Endothelial cell of umbilical vein (primary cell): ENCODE measurements at regions not wholly inside any gene's neighbourhood (a gene's known extent, or its start where the extent isn't known, plus 50 kb on each side); places are given as distances from the start of the nearest gene placed in this dataset.

ENCODE experiments used
- BruUV-seq: library from RNA; stranded (reverse); fragments of 400-500 nt; replicated peaks from 2 replicates; lab custom pipeline; 2021; lab: Mats Ljungman, UMichigan
- CTCF ChIA-PET: fragments of 300-600, 350-600 bp; sonication (Branson Sonifier 250); formaldehyde crosslinking; loops from one replicate; lab custom pipeline; 2021; ENCODE audit warnings: antibody characterized with exemption, inconsistent platforms; lab: Charles Lee
- POLR2A ChIA-PET: fragments of 300-600, 350-600 bp; sonication (Branson Sonifier 250); formaldehyde crosslinking; loops from one replicate; lab custom pipeline; 2021; ENCODE audit warnings: antibody characterized with exemption, inconsistent platforms; lab: Charles Lee
- DNase-seq: peaks from one replicate; pipeline ENCODE4 v3.0.0-alpha.2; 2011; ENCODE audit warnings: low read depth, low spot score
- FAIRE-seq: peaks from 2 replicates; lab custom pipeline; 2011; peaks lifted over from hg19 to GRCh38; lab: Jason Lieb, UNC
- H2AFZ ChIP-seq: 2 replicates; pipeline ENCODE4 v1.6.0; 2012; ENCODE audit warnings: low read depth, low read length, control low read depth, inconsistent platforms
- H3K27ac ChIP-seq: 2 replicates; pipeline ENCODE4 v1.5.1; 2011; ENCODE audit warnings: low read depth, mild to moderate bottlenecking, control low read depth, low read length, moderate library complexity; ENCODE audit not compliant: insufficient read depth
- H3K27me3 ChIP-seq, 2 experiments: 2 replicates each; pipeline versions ENCODE4 v1.6.0 to v1.6.1; 2011; ENCODE audit warnings: low read length in 2 of 2, mixed read lengths in 1 of 2; ENCODE audit not compliant: control insufficient read depth in 2 of 2, insufficient read depth in 2 of 2
- H3K36me3 ChIP-seq, 2 experiments: 2 replicates in 1 of 2; 3 replicates in 1 of 2; pipeline ENCODE4 v1.5.1; 2011; ENCODE audit warnings: low read length in 2 of 2, mild to moderate bottlenecking in 1 of 2, moderate library complexity in 1 of 2; ENCODE audit not compliant: control insufficient read depth in 2 of 2, insufficient read depth in 2 of 2; ENCODE audit errors: extremely low read depth in 1 of 2
- H3K4me1 ChIP-seq: 3 replicates; pipeline ENCODE4 v1.5.1; 2011; ENCODE audit warnings: mild to moderate bottlenecking, low read length; ENCODE audit not compliant: control insufficient read depth, insufficient read depth; ENCODE audit errors: extremely low read depth
- H3K4me2 ChIP-seq: 2 replicates; pipeline ENCODE4 v1.6.1; 2011; ENCODE audit warnings: low read length, control low read depth, mixed read lengths; ENCODE audit not compliant: insufficient read depth
- H3K4me3 ChIP-seq, 3 experiments: fragments of 200-600 bp in 1 of 3; sonication (generic), shearing (Covaris generic) in 1 of 3; replicated peaks in 1 of 3; 2 replicates each; pipeline ENCODE4 v1.5.1; 2011 to 2016; ENCODE audit warnings: control low read depth in 3 of 3, low read length in 3 of 3, mild to moderate bottlenecking in 2 of 3, inconsistent platforms in 1 of 3, low read depth in 1 of 3, moderate library complexity in 1 of 3; ENCODE audit not compliant: insufficient read depth in 1 of 3
- H3K79me2 ChIP-seq: 2 replicates; pipeline ENCODE4 v1.6.0; 2012; ENCODE audit warnings: low read length, inconsistent platforms; ENCODE audit not compliant: control insufficient read depth, insufficient read depth
- H3K9ac ChIP-seq: replicated peaks from 2 replicates; pipeline ENCODE3; 2011; ENCODE audit warnings: low read length, control low read depth; ENCODE audit not compliant: insufficient read depth; ENCODE audit errors: extremely low read depth
- H3K9me1 ChIP-seq: replicated peaks from 3 replicates; pipeline ENCODE4 v1.6.0; 2011; ENCODE audit warnings: mild to moderate bottlenecking, low read length; ENCODE audit not compliant: control insufficient read depth, insufficient read depth; ENCODE audit errors: extremely low read depth
- H3K9me3 ChIP-seq: replicated peaks from 2 replicates; pipeline ENCODE4 v1.5.1; 2012; ENCODE audit warnings: low read length, inconsistent platforms; ENCODE audit not compliant: control insufficient read depth, insufficient read depth
- H4K20me1 ChIP-seq: replicated peaks from 2 replicates; pipeline ENCODE3; 2011; ENCODE audit warnings: mild to moderate bottlenecking, low read length; ENCODE audit not compliant: control insufficient read depth, insufficient read depth; ENCODE audit errors: extremely low read depth
- EZH2 ChIP-seq: IDR thresholded peaks from 2 replicates; pipeline ENCODE4 v1.6.1; 2012; ENCODE audit warnings: borderline replicate concordance, low read depth, mild to moderate bottlenecking, moderate library complexity, low read length, inconsistent platforms; ENCODE audit not compliant: severe bottlenecking
- FOS ChIP-seq: IDR thresholded peaks from 2 replicates; pipeline ENCODE4 v1.6.1; 2011; ENCODE audit warnings: mild to moderate bottlenecking, low read length, moderate library complexity, borderline replicate concordance; ENCODE audit not compliant: insufficient read depth
- GATA2 ChIP-seq: IDR thresholded peaks from 2 replicates; pipeline ENCODE4 v1.7.0; 2011; ENCODE audit warnings: low read depth, mild to moderate bottlenecking, moderate library complexity, mixed read lengths, low read length; ENCODE audit not compliant: insufficient read length, insufficient read depth
- JUN ChIP-seq: IDR thresholded peaks from 2 replicates; pipeline ENCODE4 v1.6.1; 2011; ENCODE audit warnings: borderline replicate concordance, low read depth; ENCODE audit not compliant: insufficient read length, insufficient read depth
- MYC ChIP-seq: IDR thresholded peaks from one replicate; pipeline ENCODE4 v1.6.1; 2011; ENCODE audit warnings: mild to moderate bottlenecking, low read depth, low read length
- POLR2A ChIP-seq: IDR thresholded peaks from 2 replicates; pipeline ENCODE4 v1.6.1; 2012; ENCODE audit warnings: low read depth, mild to moderate bottlenecking, control low read depth, low read length
- POLR2AphosphoS5 ChIP-seq: IDR thresholded peaks from 2 replicates; pipeline ENCODE4 v1.6.1; 2012; ENCODE audit warnings: low read depth, mild to moderate bottlenecking, control low read depth, low read length, moderate library complexity; ENCODE audit not compliant: insufficient read depth
- dilution Hi-C: fragments of 300-500 bp; cut with MboI; formaldehyde crosslinking; loops from one replicate; pipeline ENCODE4 v1.15.0; 2019; ENCODE audit warnings: low sequenced_read_pairs; ENCODE audit not compliant: extremely low pct_ligation_motif_present
- intact Hi-C: fragments of 100-400 bp; cut with micrococcal nuclease; formaldehyde crosslinking; loops from one replicate; pipeline ENCODE4 v1.10.0; 2022
- TF ChIP-seq, protein P1 (sequence below), 2 donors: IDR thresholded peaks; 1 replicate in 1 of 2; 2 replicates in 1 of 2; pipeline ENCODE4 v1.5.1; 2011; ENCODE audit warnings: low read length in 2 of 2, mild to moderate bottlenecking in 2 of 2, moderate library complexity in 2 of 2, control low read depth in 1 of 2, inconsistent platforms in 1 of 2, low read depth in 1 of 2; ENCODE audit not compliant: insufficient read depth in 1 of 2; ENCODE audit errors: extremely low read depth in 1 of 2
- TF ChIP-seq, protein P2 (sequence below): IDR thresholded peaks from 2 replicates; pipeline ENCODE4 v1.6.1; 2011; ENCODE audit not compliant: insufficient read depth, insufficient read length

DNA sequence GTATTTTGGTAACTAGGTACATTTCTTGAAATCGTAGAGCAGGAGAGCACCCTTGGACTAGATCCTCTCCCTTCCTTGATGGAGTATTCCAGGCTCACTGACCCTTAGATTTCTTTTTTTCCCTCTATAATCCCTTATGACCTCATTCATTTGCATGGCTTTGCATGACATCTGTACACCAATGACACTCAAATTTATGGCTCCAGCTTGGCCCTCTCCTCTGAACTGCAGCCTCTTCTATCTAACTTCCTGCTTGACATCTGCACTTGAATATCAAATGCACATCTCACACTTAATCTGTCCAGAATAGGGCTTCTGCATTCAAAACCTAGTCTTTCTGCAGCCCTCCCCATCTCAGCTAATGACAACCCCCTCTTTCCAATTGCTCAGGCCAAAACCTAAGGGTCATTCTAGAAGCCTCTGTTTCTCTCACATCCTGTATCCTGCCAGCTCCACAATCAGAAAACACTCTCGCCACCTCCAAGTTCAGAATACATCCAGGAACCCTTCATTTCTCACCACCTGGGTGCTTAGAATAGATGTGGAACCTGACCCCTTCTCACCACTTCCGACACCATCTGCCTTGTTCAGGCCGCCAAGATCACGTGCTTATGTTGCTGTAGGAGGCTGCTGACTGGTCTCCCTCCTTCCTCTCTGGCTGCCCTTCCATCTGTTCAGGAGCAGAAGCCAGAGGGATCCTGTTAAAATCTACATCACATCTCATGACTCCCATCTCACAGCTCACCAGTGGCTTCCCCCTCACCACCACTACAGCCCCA is 138.9 kb upstream of the MTNR1B start:
- H3K27ac ChIP-seq = no peak overlapping the region
- ChIA-PET POLR2A (no interaction called here), CTCF (no interaction called here)
- no peak overlapping the region for H3K4me3 ChIP-seq
- no peaks in the 10 kb centered on the region for H3K9me1 ChIP-seq
- H3K36me3 ChIP-seq = no peaks in the 10 kb centered on the region
- dilution Hi-C loops (no loop called here), intact Hi-C loops (no loop called here)
- no peak overlapping the region for H2AFZ ChIP-seq
- no peaks in the 10 kb centered on the region for H3K27me3 ChIP-seq
- TF ChIP-seq POLR2A = no peak
- TF ChIP-seq JUN = no peak
- TF ChIP-seq, protein P1, sequence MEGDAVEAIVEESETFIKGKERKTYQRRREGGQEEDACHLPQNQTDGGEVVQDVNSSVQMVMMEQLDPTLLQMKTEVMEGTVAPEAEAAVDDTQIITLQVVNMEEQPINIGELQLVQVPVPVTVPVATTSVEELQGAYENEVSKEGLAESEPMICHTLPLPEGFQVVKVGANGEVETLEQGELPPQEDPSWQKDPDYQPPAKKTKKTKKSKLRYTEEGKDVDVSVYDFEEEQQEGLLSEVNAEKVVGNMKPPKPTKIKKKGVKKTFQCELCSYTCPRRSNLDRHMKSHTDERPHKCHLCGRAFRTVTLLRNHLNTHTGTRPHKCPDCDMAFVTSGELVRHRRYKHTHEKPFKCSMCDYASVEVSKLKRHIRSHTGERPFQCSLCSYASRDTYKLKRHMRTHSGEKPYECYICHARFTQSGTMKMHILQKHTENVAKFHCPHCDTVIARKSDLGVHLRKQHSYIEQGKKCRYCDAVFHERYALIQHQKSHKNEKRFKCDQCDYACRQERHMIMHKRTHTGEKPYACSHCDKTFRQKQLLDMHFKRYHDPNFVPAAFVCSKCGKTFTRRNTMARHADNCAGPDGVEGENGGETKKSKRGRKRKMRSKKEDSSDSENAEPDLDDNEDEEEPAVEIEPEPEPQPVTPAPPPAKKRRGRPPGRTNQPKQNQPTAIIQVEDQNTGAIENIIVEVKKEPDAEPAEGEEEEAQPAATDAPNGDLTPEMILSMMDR (IDR thresholded peaks at IDR 0.05; ENCODE audit: extremely low read depth in 1 of 2, insufficient read depth in 1 of 2, low read depth in 1 of 2, low read length in 2 of 2) = no peak
- TF ChIP-seq GATA2 = no peak
- TF ChIP-seq EZH2 = no peak
- no peak for TF ChIP-seq FOS
- no peak for TF ChIP-seq POLR2AphosphoS5
- TF ChIP-seq MYC = no peak
- TF ChIP-seq, protein P2, sequence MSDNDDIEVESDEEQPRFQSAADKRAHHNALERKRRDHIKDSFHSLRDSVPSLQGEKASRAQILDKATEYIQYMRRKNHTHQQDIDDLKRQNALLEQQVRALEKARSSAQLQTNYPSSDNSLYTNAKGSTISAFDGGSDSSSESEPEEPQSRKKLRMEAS = no peak
- no peaks in the 10 kb centered on the region for H4K20me1 ChIP-seq
- no peaks in the 10 kb centered on the region for H3K9me3 ChIP-seq
- H3K4me2 ChIP-seq = no peak overlapping the region
- FAIRE-seq (no peak), DNase-seq (no peak)
- H3K4me1 ChIP-seq = no peaks in the 10 kb centered on the region
- BruUV-seq = no TSS peak
- H3K79me2 ChIP-seq = no peaks in the 10 kb centered on the region
- no peak overlapping the region for H3K9ac ChIP-seq
